ENCODE measurements at regions not wholly inside any gene's neighbourhood (a gene's known extent, or its start where the extent isn't known, plus 50 kb on each side); places are given as distances from the start of the nearest gene placed in this dataset.

DNA sequence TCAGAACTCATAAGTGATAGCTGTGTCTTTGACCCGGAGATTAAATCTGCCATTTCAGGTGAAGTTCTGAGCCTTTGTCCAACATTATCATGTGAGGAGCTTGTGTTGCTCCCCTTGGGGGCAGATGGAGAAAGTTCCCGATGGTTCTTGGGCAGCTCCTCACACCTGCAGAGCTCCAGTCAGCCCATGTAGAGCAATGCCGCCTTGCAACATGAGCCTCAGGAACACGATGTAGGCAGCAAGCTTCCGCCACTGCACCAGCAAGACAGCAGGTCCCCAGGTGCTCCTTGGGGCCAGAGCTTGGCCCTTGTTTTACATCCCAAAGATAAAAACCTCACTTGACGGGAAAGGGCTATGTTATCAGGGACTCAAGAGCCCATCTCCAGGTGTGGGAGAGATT is 292.7 kb downstream of the IRX1 start:
- DNase-seq (ENCODE audit: low spot score): no peak

DNA sequence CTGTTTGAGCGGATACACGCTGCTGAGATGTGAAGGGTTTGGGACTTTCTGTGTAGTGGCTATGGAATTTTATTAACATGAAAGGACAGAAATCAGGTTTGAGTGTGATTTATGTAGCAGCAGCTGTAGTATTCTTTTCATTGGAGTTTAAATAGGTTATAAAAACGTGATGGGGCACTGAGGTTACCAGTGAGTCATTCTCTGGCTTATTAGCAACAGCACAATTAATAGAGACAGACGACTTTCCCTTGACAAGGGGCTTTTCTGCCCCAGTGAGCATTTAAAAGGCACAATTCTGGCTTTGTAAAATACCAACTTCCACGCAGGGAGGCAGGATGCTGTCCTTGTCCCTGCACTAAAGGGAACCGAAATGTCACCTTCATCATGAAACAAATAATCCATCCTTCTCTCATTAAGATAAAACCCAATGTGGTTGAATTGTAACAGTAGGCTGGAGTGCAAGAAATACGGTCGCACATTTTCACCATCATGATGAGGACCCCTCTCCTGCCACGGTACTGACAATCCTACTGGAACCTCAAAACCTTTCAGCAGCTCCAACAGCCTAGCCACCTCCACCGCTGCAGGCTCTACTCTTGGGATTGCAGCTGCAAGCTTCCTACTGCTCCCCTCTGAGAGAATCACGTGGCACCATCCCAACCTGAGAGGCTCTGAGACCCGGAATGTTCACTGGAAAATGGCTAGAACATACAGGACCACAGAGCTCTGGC is 293.9 kb downstream of the IRX1 start:
- no peak for DNase-seq (ENCODE audit: low spot score)

DNA sequence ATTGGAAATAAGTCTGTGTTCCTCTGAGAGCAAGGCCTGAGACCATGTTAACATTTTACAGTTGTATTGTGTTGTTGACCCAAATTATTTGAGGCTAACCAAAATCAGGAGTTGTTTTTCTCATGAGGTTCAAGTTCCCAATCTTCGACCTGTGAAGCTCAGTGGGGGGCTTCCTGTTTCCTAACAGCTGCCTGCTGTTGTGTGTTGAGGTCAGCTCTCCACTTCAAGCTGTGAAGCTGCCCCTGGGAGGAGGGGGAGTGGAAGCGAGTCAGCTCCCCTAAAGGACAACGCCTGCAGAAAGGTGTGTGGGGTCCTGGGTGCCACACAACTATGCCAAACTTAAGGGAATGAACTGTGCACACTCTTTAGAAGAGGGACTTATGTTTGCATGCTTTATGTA is 295.5 kb downstream of the IRX1 start:
- no peak for DNase-seq (ENCODE audit: low spot score)

DNA sequence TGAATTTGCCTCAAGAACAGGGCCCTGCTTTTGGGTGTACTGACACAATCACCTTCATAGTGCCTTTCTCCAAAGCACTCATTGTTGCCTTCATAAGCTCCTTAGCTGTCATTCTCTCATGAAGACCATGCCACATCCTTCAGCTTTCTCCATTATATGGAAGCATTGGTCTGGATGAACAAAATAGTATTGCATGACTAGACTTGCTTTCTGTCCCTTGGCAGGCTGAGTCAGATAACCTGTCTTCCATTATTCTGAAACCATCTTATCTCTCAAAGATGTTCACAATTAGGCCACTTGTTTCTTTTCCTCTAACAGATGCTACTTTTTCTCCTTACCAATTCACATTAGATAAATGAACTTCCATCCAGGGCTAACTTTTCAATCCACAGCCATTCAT is 297.9 kb downstream of the IRX1 start:
- DNase-seq (ENCODE audit: low spot score): no peak

DNA sequence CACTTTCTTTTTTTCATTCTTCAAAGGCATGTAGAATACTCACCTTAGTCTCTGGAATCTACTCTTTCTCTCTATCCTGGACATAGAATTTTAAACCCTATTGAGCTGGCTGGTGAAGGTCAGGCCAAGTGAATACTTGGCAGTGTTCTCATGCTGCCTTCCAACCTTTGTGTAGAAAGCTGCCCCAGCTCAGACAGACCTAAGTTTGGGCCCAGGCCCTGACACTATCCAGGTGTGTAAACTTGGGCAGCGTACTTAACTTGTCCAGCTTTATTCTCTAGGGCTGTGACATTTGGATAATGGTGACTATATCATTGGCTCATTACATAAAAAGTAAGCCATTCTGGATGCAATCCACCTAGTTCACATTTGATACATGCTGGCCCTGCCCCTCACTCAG is 298.3 kb downstream of the IRX1 start:
- DNase-seq (ENCODE audit: low spot score): no peak

DNA sequence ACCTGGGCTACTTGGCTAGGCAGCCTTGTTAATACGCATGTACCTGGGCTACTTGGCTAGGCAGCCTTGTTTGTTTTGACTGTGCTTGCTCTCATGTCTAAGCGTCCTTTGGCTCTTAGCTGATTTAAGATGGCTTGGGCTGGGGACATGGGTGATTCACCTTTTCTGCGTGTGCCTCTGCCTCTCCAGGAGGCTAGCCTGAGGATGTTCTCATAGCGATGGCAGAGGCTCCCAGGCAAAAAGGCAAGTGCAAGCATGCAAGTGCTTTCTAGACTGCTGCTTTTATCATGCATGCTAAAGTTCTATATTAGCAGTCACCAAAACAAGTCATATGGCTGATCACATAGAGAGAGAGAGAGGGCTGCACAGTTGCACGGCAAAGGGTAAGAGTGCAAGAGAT is 300.5 kb downstream of the IRX1 start:
- DNase-seq (ENCODE audit: low spot score): no peak

DNA sequence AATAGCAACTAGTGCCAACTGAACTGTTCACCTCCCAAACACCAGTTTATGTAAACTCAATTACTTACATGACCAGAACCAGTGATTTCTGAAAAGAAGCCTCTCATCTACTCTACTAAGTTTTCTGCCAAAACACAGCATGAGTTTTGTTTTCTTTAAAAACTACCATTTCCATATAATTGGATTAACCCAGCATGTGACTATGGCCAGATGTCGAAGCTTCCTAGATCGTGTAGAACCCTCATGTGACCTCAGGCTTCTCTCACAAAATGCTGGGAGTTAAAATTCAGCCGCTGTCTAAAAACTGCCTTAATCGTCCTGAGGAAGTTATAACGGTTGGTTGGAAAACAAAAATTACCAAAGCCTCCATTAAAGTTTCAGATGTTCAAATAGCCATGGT is 303.5 kb downstream of the IRX1 start:
- DNase-seq (ENCODE audit: low spot score): no peak

DNA sequence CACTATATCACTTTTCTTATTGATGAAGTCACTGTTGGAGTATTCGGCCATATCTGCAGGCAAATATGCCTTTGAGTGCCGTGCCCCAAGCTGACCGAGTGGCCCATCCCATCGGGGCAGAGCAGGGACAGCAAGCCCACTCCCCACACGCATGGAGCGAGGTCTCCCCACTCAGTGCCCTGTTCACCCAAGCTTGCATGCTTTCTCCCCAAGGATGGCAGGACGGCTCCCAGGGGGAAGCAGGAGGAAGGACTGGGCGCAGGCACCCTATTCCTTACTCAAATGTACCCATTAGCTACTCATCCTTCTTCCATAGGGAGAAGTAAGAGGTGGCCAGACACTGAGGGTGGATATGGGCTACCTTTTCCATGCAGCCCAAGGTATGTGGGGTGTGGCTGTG is 309.0 kb downstream of the IRX1 start:
- DNase-seq (ENCODE audit: low spot score): no peak

DNA sequence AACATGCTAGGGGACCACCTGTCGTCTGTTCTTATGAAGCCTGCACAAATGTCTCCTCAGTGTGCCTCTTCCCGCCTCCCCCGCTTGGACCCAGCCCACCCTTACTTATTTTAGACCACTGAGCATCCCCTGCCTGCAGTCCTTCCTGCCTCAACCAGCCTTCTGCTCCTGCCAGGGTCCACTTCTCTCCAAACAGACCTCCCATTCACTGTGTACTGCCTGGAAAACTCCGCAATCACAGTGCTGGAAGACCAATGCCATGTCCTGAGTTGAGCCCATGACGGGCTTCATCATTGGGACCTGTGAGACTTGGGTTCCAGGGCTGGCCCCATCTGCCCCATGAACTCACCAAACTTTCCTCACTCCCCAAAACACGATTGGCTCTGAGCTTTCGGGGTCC is 309.4 kb downstream of the IRX1 start:
- DNase-seq (ENCODE audit: low spot score): no peak

DNA sequence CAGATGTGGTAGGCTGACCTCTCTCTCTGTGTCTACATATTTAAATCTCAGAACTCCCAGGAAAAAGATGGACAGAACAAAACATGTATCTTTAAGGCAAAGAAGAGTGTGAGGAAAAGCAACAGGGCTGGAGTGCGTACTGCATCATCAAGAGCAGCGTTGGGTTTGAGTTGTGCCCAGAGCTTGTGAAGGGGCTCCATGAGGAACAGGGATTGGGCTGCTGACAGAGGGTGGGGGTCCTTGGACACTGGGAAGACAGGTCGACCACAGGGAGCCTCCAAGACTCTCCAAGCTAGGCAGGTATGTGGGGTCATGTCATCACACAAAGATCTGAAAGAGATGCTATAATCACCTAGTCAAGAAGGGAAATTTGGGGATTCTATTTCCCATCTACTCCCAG is 309.9 kb downstream of the IRX1 start:
- DNase-seq (ENCODE audit: low spot score): no peak

DNA sequence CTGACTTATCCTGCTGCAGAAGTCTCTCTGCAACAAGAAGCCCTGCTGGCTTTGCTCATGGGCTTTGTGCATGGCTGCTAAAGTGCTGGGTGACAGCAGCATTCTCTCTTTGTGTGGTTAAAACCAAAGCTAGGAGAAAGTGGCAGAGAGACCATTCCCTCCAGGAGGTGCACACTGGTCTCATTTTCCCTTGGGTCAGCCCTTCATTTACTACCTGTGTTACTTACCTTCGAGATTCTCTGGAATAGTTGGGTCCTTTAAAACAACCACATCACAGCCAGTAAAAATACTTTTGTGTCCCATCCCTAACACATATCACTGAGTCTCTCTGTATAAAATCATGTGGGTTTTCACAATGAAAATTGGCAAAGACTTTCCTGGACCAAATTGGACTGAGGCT is 315.5 kb downstream of the IRX1 start:
- DNase-seq (ENCODE audit: low spot score): no peak

DNA sequence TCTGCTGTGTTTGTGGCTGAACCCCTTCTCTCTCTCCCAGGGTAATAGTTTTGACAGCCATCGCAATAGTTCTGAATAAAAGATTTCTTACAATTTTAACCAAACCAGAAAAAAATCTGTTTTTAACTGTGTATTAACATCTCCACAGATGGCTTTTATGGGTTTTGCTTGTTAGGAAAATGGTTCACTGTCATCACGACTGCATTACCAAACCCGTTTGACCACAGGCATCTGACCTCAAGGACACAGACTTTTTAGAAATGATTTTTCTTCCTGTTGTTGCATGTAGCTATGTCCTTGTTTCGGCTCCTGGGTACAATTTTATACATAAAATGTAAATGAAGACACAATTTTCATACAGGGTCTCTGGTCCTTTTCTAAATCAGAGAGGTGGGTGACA is 316.1 kb downstream of the IRX1 start:
- DNase-seq (ENCODE audit: low spot score): no peak

DNA sequence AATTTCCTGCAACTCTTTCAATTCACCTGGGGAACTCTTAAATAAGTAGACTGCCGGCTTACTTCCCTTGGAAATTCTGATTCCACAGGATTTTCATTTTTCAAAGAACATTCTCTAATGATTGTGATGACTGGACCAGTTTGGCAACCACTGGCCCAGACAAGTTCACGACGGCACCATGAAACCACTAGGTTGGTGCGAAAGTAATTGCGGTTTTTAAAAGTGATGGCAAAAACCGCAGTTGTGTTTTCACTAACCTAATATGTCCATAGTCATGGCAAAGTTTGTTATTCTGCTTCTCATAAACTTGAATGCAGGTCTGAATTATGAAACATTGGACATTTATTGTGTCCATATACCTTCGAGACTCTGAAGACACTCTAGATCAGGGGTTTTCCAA is 317.2 kb downstream of the IRX1 start:
- DNase-seq (ENCODE audit: low spot score): no peak

DNA sequence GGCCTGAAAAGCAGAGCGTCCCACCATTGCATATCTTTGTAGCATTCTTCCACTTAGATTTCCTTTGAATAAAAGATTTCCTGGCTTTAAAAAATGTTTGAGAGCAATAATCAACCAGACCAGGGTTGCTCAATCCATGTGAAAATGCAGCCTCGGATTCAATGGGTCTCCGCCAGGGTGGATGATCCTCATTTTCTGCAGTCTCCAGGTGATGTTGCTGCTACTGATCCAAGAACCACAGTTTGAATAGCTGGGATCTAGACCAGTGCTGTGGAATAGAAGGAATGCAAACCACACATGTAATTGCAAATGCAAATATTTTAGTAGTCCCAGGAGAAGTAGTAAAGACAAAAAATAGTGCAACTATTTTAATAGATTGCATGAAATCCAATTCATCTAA is 317.6 kb downstream of the IRX1 start:
- no peak for DNase-seq (ENCODE audit: low spot score)

DNA sequence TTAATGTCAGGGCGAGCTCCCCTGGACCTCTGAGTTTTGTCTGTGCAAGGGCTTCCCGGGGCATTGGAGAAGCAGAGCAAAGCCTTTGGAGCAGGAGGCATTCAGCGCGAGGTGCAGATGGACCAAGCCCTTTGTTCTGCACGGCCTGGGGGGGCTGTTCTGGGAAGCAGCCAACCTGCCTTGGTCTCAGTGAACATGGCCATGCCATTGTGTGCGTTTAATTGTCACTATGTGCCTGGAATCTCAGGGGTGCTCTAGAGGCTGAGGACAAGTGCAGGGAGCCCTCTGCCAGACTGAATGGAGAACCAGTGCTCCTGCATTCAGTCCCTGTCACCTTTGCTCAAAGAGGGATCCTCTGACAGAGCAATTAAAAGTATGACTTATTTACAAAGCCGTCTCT is 329.4 kb downstream of the IRX1 start:
- no peak for DNase-seq (ENCODE audit: low spot score)

DNA sequence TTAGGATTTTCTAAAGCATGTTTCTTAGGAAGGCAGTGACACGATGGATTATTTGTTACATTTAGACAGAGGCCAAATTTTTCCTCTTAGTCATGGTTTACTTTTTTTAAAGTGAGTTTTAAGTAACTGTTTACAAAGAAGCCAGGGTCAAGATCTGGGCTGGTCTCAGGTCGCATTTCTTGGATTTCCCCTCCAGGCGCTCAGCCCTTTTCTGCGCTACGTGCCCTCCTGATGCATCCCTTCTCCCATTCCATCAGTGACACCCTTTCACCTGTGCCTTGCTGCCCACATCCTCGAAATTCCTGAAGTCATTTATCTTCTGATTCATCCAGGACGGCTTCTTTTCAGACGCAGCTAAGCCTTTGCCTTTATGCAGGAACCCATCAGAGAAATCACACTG is 330.3 kb downstream of the IRX1 start:
- DNase-seq (ENCODE audit: low spot score): no peak

DNA sequence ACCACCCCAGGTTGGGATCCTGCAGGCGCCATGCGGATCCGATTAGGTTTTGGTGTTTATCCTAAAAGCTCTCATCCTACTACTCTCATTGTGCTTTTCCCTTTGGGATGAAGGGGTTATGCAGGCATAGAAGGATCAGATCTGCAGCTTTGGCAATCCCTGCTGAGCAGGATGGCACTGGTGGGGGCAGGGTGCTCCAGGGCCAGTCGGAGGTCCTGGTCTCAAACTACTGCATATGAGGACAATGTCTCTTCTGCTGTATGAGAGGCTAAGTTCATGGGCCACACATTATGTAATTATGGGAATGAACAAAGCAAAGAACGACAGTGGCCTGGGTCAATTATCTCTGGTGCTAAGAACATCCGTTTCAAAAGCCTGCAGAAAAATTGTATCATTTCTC is 334.2 kb downstream of the IRX1 start:
- DNase-seq (ENCODE audit: low spot score): no peak

DNA sequence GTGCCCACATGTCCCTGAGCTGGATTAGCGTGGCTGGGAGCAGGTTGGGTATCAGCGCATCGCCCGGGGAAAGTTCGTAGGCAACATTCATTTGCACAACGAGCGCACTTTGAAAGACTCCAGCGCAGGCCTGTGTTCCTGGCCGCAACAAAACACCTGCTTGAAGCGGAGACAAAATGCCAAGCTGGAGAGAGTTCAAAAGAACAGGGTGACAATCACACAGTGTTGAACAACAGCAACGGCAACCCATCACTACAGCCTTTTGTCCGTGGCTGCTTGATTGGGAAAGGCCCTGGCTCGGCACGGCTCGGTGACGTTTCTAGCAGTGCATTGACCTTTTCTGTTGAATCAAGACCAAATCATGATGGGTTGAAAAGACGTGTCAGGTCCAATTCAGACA is 336.3 kb downstream of the IRX1 start:
- DNase-seq (ENCODE audit: low spot score): no peak

DNA sequence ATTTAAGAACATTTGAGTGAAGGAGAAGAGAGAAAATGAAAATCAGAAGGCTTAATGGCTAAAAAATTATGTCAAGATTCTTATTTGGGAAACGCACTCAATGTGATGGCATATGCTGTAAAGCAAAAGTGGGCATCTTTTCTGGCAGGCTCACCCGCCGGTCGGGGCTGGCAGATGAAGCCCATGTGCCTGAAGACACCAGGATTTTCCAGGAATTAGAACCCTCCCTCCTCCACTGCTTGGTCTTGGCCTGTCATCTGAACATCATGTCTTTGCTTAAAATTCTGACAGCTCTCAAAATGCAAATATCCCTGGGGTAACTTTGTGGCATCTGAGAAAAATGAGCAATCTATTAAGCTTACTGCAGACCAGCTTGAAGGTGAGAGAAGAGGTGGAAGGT is 337.9 kb downstream of the IRX1 start:
- no peak for DNase-seq (ENCODE audit: low spot score)

DNA sequence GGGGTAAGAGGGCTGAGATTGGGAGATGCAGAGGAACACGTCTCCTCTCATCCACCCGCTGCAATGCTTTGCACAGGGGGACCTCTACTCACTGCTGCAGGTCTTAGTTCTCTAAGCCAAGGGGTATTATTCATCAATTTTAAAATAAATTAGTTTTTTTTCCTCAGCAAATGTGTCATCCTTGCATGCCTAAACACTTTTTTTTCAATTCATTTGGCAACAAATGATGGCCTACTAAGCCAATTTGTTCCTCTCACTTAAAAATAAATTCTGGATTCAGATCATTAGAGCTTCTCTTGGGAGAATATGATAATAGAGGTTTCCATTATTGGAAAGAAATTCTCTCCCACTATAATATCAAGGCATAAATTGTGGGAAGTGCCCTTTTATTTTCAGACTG is 338.3 kb downstream of the IRX1 start:
- no peak for DNase-seq (ENCODE audit: low spot score)

DNA sequence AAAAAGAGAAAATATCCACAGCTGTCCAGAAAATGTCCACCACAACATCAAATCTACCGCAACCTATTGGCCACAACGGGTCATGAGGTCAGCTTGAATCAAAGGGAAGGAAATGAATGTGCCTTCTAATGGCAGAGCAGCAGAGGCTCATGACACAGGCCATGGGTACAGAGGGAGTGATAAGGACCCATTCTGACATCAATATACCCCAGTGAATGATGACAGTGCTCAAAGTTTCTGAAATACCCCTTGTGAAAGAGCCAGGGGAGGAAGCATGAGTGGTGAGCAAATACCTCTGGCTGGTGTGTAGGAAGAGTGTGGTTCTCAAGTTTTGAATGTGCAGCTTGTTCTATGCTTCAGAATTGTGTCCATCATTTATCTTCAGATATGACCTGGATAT is 348.2 kb downstream of the IRX1 start:
- DNase-seq (ENCODE audit: low spot score): no peak

DNA sequence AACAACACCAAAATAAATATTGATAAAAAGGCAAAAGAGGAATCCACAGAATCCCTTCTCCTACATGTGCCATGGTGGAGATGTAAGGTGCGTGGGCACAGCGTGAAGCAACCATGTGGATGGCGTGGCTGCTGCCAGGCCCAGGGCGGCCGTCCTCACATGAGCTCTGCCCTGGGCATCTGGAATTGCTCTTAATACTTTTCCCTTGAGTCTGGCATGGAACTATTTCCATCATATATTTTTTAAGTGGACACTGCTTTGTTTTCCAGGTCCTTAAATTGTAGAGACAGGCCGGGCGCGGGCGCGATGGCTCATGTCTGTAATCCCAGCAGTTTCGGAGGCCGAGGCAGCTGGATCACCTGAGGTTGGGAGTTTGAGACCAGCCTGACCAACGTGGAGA is 349.3 kb downstream of the IRX1 start:
- no peak for DNase-seq (ENCODE audit: low spot score)

DNA sequence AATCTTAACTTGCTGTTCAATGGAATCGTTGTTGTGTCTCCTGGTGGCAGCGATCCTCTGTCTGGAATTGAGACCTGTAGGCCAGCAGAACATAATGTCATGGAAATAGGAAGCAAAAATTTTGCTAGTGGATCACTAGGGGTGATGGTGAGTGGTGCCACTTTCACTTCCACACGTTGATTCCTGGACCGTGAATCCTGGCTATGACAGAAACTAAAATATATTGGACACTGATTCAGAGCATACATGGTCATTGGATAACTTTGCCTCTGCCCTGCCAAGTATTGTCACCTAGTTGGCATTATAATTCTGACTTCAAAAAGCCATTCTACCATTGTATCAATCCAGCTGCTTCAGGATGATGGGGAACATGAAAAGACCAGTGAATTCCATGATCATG is 353.2 kb downstream of the IRX1 start:
- DNase-seq (ENCODE audit: low spot score): no peak

DNA sequence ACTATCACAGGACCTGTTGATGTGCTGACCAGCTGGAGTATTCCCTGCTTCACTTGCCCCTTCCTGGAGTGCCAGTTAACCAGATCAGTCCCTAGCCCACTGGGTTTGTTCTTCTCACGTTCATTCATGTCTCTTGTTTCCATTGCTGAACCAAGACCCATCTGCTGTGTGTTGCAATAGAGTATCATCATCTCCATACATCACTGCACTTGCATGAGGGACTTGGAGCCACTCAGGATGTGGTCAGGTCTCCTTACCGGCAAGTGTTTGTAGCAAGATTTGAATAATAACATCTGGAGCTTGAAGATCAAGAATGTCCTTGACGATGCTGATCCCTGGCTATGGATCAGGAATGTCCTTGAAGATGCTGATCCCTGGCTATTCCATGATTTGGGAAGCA is 358.6 kb downstream of the IRX1 start:
- no peak for DNase-seq (ENCODE audit: low spot score)

DNA sequence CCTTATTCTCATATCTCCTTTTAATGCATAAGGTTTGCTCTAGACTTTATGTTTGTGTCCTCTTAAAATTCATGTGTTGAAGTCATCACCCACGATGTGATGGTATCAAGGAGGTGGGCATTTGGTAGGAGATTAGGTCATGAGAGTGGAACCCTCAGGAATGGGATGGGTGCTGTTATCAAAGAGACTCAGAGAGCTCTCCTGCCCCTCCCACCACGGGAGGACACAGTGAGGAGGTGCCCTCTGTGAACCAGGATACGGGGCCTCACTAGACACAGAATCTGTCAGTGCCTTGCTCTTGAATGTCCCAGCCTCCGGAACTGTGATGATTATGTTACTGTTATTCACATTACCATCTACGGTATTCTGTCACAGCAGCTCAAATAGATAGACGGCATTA is 359.0 kb downstream of the IRX1 start:
- DNase-seq (ENCODE audit: low spot score): no peak

All from pons (tissue), 1 donor.